ENCODE measurements at regions not wholly inside any gene's neighbourhood (a gene's known extent, or its start where the extent isn't known, plus 50 kb on each side); places are given as distances from the start of the nearest gene placed in this dataset.

GRCh38 chr2:18237298-18237697 lies 323.2 kb downstream of the RDH14 start (continued):
- TF ChIP-seq ZBTB40 (IDR thresholded peaks at IDR 0.05; ENCODE audit: borderline replicate concordance), result no peak

GRCh38 chr2:18232731-18233438 lies 327.6 kb downstream of the RDH14 start:
- no peak overlapping the region for H2AFZ ChIP-seq (ENCODE audit: control insufficient read depth, low read depth, low read length)

More at GRCh38 chr2:18232731-18233438, 327.6 kb downstream of the RDH14 start:
- no peak for FAIRE-seq
- Histone ChIP-seq H3K79me2 (ENCODE audit: control insufficient read depth, insufficient read depth, low read length) (no peaks in the 10 kb centered on the region), H3K36me3 (ENCODE audit: control insufficient read depth in 2 of 2, insufficient read depth in 2 of 2, low read length in 1 of 2) (no peaks in the 10 kb centered on the region), H4K20me1 (ENCODE audit: control insufficient read depth, insufficient read depth) (no peaks in the 10 kb centered on the region), H3K4me1 (ENCODE audit: control insufficient read depth, insufficient read depth, low read length) (no peaks in the 10 kb centered on the region), H3K9me3 (replicated peaks; ENCODE audit: control insufficient read depth, insufficient read depth, low read length) (no peaks in the 10 kb centered on the region), H3K4me2 (ENCODE audit: control insufficient read depth, insufficient read depth) (no peak overlapping the region), H3K27me3 (replicated peaks in 1 of 2; ENCODE audit: control insufficient read depth in 2 of 2, insufficient read depth in 2 of 2, low read length in 1 of 2) (no peaks in the 10 kb centered on the region), H3K4me3 (no peak overlapping the region), H3K9ac (ENCODE audit: control insufficient read depth, insufficient read depth, low read length) (no peak overlapping the region), H3K27ac (ENCODE audit: control insufficient read depth, insufficient read depth) (no peak overlapping the region)
- BruUV-seq (replicated peaks), result no TSS peak
- TF ChIP-seq RAD21 (IDR thresholded peaks at IDR 0.05; ENCODE audit: insufficient read depth, low read depth, low read length) (no peak), NFXL1 (IDR thresholded peaks at IDR 0.05; ENCODE audit: borderline replicate concordance) (no peak), IKZF2 (IDR thresholded peaks at IDR 0.05) (no peak), SMAD5 (IDR thresholded peaks at IDR 0.05; ENCODE audit: low read depth) (no peak), MYB (IDR thresholded peaks at IDR 0.05; ENCODE audit: borderline replicate concordance, low read depth, low read length) (no peak), KDM1A (IDR thresholded peaks at IDR 0.05; ENCODE audit: borderline replicate concordance) (no peak), TCF7 (IDR thresholded peaks at IDR 0.05; ENCODE audit: borderline replicate concordance) (no peak), ASH2L (IDR thresholded peaks at IDR 0.05; ENCODE audit: borderline replicate concordance, low read depth) (no peak), MXI1 (IDR thresholded peaks at IDR 0.05; ENCODE audit: low read depth, low read length) (no peak), NR2C1 (IDR thresholded peaks at IDR 0.05) (no peak), SMARCA5 (IDR thresholded peaks at IDR 0.05) (no peak), HDAC2 (IDR thresholded peaks at IDR 0.05) (no peak), NBN (IDR thresholded peaks at IDR 0.05) (no peak), ESRRA (IDR thresholded peaks at IDR 0.05; ENCODE audit: low read length) (no peak), ZNF384 (IDR thresholded peaks at IDR 0.05; ENCODE audit: borderline replicate concordance, low read depth, low read length) (no peak), ZZZ3 (IDR thresholded peaks at IDR 0.05; ENCODE audit: control insufficient read depth, insufficient read length, low read depth) (no peak), IKZF1 (conservative IDR thresholded peaks at IDR 0.05) (no peak), BRCA1 (IDR thresholded peaks at IDR 0.05; ENCODE audit: low read depth, low read length) (no peak)
- in situ Hi-C loops (cut with MboI), result no loop called here
- ChIA-PET CTCF (no interaction called here), SMC1A (ENCODE audit: uncharacterized antibody, unreplicated experiment) (no interaction called here), RAD21 (ENCODE audit: unreplicated experiment) (no interaction called here), POLR2A (no interaction called here)
- intact Hi-C loops (cut with micrococcal nuclease; ENCODE audit: unreplicated experiment), result no loop called here
- no peak for DNase-seq (ENCODE audit: low read depth, low spot score)
- no peak for ATAC-seq
- 9% methylated on average over 3 of the region's 3 CpGs for WGBS (ENCODE audit: insufficient coverage, insufficient replicate concordance, low lambda C conversion rate, missing lambda C conversion rate)
